ENCODE measurements at regions not wholly inside any gene's neighbourhood (a gene's known extent, or its start where the extent isn't known, plus 50 kb on each side); places are given as distances from the start of the nearest gene placed in this dataset.
A peak's percentile ranks its signal among the peaks of the same experiment; 100 is the strongest.
"Not testable (repeated sequence)": the region's sequence is repeated elsewhere in the genome, so short reads cannot be mapped to it uniquely, and the experiment has no call there.

DNA sequence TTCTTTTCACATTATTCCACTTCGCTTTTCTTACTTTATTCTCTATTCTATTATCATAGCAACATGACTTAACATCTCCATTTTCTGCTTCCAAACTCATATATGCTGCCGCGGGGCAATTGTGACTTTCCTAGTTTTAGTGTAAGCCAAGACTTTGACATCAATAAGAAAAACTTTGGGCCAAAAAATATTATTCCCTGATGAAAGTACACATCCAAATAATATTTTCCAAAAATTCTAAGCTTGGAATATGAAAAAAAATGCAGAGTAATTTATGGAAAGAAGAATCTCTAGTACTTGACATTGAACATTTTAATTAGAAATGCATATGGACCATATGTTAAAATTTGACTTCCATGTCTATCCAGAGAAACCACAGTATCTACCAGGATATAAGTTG lies 995.1 kb upstream of the INTU start:
- H3K27me3 ChIP-seq = no peaks in the 10 kb centered on the region
- no peak for DNase-seq
- no peak overlapping the region for H3K4me3 ChIP-seq
- no peaks in the 10 kb centered on the region for H3K9me3 ChIP-seq (replicated peaks)
- no peaks in the 10 kb centered on the region for H3K4me1 ChIP-seq
- H3K27ac ChIP-seq = no peak overlapping the region
- no peaks in the 10 kb centered on the region for H3K36me3 ChIP-seq

DNA sequence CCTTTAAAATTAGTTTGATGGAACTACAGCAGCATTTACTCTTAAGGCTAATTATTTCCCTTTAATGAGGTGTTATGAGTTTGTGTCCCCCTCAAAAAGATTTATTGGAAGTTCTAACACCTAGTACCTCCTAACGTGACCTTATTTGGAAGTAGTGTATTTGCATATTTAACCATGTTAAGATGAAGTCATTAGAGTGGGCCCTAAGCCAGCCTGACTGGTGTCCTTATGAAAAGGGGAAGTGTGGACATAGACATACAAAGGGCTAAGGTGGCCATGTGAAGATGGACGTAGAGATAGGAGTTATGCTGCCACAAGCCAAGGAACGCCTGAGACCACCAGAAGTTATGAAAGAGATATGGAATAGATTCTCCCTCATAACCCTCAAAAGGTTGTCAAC lies 985.4 kb upstream of the INTU start:
- H3K36me3 ChIP-seq = no peaks in the 10 kb centered on the region
- no peaks in the 10 kb centered on the region for H3K9me3 ChIP-seq (replicated peaks)

DNA sequence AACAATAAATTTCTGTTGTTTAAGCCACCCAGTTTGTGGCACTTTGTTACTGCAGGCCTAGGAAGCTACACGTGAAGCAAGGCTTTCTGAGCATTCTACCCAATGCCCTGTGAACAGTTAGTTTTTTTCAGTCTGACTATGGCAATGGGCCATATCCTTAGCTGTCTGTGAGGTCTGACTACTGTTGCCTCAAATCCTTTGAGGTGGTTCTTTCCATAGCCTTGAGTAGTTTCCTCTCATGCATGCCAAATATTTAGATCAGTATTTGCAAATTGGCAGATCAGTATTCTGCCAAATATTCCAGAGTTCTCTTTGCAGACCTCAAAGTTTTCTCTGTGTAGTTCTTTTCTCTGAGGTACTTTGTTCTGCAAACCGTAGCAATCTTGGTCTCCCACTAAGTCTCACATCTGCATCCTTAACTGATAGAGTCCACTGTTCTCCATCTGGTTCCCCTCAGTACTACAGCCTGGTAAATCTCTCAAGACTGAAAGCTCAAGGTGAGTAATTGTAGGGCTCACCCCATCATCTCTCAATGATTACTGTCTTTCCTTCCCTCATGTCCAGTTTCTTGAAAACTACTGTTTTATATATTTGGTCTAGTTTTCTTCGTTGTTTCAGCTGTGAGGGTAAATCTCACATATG lies 984.9 kb upstream of the INTU start:
- Histone ChIP-seq H3K9me3 (replicated peaks) (no peaks in the 10 kb centered on the region), H3K27ac (no peak overlapping the region), H3K4me3 (no peak overlapping the region), H3K36me3 (no peaks in the 10 kb centered on the region), H3K4me1 (no peaks in the 10 kb centered on the region), H3K27me3 (no peaks in the 10 kb centered on the region)
- DNase-seq = no peak

More for the DNA sequence above, 985.4 kb upstream of the INTU start:
- Histone ChIP-seq H3K4me3 (no peak overlapping the region), H3K27ac (no peak overlapping the region), H3K4me1 (no peaks in the 10 kb centered on the region), H3K27me3 (no peaks in the 10 kb centered on the region)
- no peak for DNase-seq

DNA sequence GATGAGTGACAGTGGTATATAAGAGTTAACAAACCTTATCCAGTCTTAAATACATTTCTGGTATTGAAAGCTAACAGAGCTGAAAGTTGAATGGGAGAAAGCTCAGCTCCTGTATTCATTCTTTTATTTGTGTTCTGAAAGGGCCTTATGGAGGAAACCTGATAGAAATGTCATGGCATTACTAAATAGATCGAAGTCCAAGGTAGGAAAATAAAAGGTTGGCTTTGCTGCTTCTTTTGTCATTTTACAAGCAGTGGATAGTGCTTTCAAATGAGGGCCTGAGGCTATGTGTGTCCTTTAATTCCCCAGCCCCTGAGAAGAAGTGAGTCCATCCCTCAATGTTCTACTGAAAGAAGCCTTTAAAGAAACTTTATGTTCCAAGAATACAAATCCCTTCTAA lies 974.3 kb upstream of the INTU start:
- H3K9me3 ChIP-seq (replicated peaks) = no peaks in the 10 kb centered on the region
- H3K4me1 ChIP-seq = no peaks in the 10 kb centered on the region; the same call in 1 of the 2 replicates
- H3K27me3 ChIP-seq = no peaks in the 10 kb centered on the region
- H3K4me3 ChIP-seq = no peak overlapping the region
- no peak overlapping the region for H3K27ac ChIP-seq
- H3K36me3 ChIP-seq = no peaks in the 10 kb centered on the region
- no peak for DNase-seq

DNA sequence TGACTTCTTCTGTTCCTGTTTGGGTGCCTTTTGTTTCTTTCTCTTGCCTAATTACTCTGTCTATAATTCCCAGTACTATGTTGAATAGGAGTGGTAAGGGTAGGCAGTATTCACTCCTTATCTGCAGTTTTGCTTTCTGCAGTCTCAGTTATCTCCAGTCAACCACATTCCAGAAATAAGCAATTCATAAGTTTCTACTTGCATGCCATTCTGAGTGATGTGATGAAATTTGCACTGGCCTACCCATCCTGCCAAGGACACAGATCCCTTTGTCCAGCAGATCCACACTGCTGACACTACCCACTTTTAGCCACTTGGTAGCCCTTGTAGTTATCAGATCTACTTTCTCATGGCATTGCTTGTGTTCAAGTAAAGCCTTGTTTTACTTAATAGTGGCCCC lies 971.6 kb upstream of the INTU start:
- Histone ChIP-seq H3K9me3 (replicated peaks) (no peaks in the 10 kb centered on the region), H3K4me3 (no peak overlapping the region), H3K36me3 (no peaks in the 10 kb centered on the region), H3K27ac (no peak overlapping the region), H3K27me3 (no peaks in the 10 kb centered on the region), H3K4me1 (no peaks in the 10 kb centered on the region)
- no peak for DNase-seq

DNA sequence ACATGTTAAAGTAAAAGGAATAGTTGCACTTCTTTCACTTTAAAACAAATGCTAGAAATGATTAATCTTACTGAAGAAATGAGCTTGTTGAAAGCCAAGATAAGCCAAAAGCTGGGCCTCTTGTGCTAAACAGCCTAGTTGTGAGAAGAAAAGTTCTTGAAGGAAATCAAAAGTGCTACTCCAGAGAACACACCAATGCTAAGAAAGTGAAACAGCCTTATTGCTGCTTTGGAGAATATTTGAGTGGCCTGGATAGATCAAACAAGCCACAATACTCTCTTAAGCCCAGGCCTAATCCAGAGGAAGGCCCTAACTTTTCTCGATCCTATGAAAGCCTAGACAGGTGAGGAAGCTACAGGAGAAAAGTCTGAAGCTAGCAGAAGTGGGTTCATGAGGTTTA lies 967.9 kb upstream of the INTU start:
- Histone ChIP-seq H3K27ac (no peak overlapping the region), H3K36me3 (no peaks in the 10 kb centered on the region), H3K9me3 (replicated peaks) (no peaks in the 10 kb centered on the region), H3K27me3 (no peaks in the 10 kb centered on the region), H3K4me3 (no peak overlapping the region), H3K4me1 (no peaks in the 10 kb centered on the region)
- no peak for DNase-seq

DNA sequence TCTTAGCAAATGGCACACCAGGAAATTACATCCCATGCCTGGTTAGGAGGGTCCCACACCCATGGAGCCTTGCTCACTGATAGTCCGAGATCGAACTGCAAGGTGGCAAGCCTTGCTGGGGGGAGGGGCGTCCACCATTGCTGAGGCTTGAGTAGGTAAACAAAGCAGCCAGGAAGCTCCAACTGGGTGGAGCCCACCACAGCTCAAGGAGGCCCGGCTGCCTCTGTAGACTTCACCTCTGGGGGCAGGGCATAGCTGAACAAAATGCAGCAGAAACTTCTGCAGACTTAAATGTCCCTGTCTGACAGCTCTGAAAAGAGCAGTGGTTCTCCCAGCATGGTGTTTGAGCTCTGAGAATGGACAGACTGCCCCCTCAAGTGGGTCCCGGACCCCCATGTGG lies 962.7 kb upstream of the INTU start:
- H3K36me3 ChIP-seq, DNase-seq: not testable (repeated sequence)

DNA sequence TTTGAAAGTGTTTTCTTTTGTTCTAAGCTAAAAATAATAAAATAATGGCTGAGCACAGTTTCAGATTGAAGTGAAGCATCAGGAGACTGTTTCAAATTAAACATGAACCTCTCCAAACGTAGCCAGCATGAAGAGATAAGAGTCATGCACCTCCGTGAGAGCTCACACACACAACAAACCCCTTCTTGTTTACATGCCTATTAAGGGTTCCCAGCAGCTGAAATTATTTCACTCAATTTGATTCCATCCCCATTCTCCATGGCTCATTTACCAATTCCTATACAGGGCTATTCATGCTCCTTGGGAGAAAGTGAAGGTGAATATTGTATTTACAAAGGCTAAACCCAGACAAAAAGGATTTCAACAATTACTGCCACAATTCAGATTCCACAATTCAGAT lies 954.1 kb upstream of the INTU start:
- DNase-seq = peak; percentile 10 to 58
- Histone ChIP-seq H3K4me3 (no peak overlapping the region), H3K27ac (peak overlapping the region; percentile 50), H3K27me3 (no peaks in the 10 kb centered on the region), H3K9me3 (replicated peaks) (no peaks in the 10 kb centered on the region), H3K36me3 (no peaks in the 10 kb centered on the region), H3K4me1 (peaks cover 8% of the 10 kb centered on the region)

More for the DNA sequence above, 962.7 kb upstream of the INTU start:
- not testable (repeated sequence) for H3K27me3 ChIP-seq; H3K27ac ChIP-seq; H3K4me1 ChIP-seq; H3K4me3 ChIP-seq; H3K9me3 ChIP-seq (replicated peaks)

DNA sequence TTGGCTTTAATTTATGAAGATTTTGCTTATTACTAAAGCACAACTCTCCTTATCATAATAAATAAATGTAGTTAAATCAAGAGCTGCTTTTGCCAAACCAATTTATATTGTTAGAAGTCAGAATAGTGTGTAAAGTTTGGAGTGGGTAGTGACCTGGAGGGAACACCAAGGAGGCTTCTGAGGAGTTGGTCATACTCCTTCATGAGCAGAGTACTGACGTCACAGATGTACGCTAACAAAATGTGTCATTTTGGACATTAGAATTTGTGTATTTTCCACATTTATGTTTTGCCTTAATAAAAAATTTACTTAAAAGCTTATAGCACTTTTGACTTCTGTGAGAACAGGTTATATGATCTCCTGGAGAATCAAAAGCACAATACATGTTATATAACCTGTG lies 953.5 kb upstream of the INTU start:
- Histone ChIP-seq H3K4me1 (peaks cover 8% of the 10 kb centered on the region), H3K27ac (peak overlapping the region; percentile 50), H3K27me3 (no peaks in the 10 kb centered on the region), H3K9me3 (replicated peaks) (no peaks in the 10 kb centered on the region), H3K36me3 (no peaks in the 10 kb centered on the region), H3K4me3 (no peak overlapping the region)
- DNase-seq = no peak

DNA sequence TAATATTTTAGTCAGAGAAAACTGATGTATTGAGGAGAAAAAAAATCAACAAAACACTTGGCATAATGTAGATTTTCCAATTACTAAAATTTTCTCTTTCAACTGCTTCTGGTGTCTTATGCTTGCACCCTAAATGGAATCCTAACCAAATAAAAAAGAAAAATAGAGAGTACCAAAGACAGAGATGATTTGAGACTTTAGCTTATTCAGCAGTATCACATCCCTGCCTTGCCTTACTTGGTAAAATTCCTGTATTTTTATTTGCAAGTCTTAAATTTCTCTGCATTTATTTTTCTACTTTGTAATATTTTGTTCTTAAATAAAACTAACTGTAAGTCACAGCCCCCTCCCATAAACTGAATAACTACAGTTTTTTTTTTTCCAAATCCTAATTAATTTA lies 950.5 kb upstream of the INTU start:
- Histone ChIP-seq H3K27ac (no peak overlapping the region), H3K27me3 (no peaks in the 10 kb centered on the region), H3K4me3 (no peak overlapping the region), H3K9me3 (replicated peaks) (no peaks in the 10 kb centered on the region), H3K36me3 (no peaks in the 10 kb centered on the region), H3K4me1 (peaks cover 8% of the 10 kb centered on the region)
- no peak for DNase-seq

DNA sequence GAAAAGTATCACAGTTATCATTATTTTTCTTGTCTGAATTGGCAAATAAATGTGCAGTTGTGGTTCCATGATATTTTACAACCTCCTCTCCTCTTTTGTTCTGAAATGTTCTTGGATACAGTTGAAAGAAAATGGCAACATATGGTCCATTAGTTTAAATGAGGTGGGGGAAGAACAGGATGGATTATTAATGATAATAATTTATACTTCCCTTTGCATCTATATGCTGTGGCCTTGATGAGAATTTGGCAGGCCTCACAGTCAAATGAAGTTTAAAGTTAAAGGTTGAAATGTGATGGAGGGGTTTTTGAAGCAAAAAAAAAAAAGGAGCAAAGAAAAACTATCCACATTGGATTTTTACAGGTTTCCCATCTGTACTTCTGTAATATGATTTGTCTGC lies 946.3 kb upstream of the INTU start:
- no peak for DNase-seq
- H3K4me3 ChIP-seq = no peak overlapping the region
- no peaks in the 10 kb centered on the region for H3K9me3 ChIP-seq (replicated peaks)
- no peaks in the 10 kb centered on the region for H3K4me1 ChIP-seq
- no peaks in the 10 kb centered on the region for H3K27me3 ChIP-seq
- H3K27ac ChIP-seq = no peak overlapping the region
- H3K36me3 ChIP-seq = no peaks in the 10 kb centered on the region; the same call in 1 of the 2 replicates

DNA sequence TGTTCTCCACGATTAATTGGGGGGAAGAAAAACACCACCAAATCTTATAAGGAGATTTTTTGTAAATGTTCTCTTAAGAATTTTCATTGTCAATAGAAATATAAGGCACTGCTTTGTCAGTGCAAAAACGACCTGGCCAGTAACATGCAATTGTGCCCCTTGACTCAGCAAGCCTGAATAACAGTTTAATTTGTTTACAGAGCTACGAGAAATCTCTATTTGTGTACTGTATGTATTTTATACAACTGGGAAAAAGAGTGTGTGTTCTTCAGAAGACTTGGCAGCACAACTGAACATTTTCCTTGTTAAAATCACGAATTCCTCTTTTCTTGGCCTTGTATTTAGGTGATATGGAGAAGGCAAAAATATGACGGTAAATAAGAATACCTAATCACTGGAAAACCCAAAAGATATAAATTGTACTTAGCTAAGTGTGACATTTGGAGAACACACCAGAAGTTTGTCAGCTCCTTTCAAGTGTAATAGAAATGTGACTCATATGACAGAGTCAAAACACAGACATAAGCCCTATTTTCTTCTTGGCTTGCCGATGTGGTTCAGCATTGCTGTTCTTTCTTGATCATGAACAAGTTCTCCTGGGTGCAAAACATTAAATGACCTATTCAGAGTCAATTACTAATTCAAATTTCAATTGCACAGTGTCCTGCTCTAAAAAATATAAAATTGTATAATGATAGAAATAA lies 945.0 kb upstream of the INTU start:
- Histone ChIP-seq H3K27me3 (no peaks in the 10 kb centered on the region), H3K9me3 (replicated peaks) (no peaks in the 10 kb centered on the region), H3K27ac (no peak overlapping the region), H3K36me3 (no peaks in the 10 kb centered on the region; the same call in 1 of the 2 replicates), H3K4me1 (no peaks in the 10 kb centered on the region), H3K4me3 (no peak overlapping the region)
- DNase-seq = no peak

DNA sequence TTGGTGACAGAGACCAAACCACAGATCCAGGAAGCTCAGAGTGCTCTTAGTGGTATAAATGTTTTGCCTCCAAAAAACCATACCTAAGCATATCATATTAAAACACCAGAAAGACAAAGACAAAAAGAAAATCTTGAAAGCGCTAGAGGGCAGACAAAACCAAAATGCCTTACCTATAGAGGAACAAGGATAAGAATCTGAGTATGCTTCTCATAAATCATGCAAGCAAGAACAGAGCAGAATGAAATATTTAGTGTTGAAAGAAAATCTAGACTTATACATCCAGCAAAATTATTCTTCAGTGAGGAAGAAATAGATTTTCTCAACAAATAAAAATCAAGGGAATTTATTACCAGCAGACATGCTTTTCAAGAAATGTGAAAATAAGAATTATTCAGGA lies 941.0 kb upstream of the INTU start:
- Histone ChIP-seq H3K36me3 (no peaks in the 10 kb centered on the region; the same call in 1 of the 2 replicates), H3K4me3 (no peak overlapping the region), H3K4me1 (no peaks in the 10 kb centered on the region), H3K27ac (no peak overlapping the region), H3K27me3 (no peaks in the 10 kb centered on the region; the same call in 1 of the 2 replicates), H3K9me3 (replicated peaks) (no peaks in the 10 kb centered on the region)
- DNase-seq = no peak

DNA sequence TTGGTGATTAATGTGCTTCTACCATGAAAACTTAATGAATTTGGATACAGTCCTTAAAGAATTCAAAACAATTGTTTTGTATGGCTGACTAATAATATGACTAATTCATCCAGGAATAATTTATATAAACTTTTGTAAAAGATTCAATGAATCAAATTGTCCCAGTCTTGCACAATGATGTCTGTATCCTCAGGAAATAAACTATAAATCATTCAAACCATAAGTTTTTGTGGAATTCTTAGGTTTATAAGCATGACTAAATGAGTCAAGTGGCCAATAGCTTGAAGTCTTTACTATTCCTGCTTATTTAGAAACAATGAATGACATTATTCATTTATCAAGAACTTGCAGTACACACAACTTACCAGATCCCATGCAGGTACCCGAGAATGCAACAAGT lies 935.0 kb upstream of the INTU start:
- no peak overlapping the region for H3K4me3 ChIP-seq
- no peaks in the 10 kb centered on the region for H3K36me3 ChIP-seq
- no peaks in the 10 kb centered on the region for H3K4me1 ChIP-seq
- no peaks in the 10 kb centered on the region for H3K9me3 ChIP-seq (replicated peaks)
- H3K27ac ChIP-seq = no peak overlapping the region
- DNase-seq = no peak
- no peaks in the 10 kb centered on the region; the same call in 1 of the 2 replicates for H3K27me3 ChIP-seq

DNA sequence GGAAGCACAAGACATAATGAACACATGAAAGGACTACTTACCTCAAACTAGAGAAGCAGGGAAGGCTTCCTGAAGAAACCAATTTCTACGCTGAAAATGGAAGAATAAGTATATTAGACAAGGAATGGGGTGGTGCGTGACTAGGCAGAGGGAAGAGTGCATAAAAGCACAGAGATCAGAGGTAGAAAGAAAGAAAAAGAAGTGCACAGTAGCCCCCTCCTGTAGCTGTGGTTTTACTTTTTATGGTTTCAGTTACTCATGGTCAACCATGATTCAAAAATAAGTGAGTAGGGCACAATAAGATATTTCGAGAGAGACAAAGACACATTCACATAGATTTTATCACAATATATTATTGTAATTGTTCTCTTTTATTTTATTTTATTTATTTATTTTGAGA lies 934.5 kb upstream of the INTU start:
- Histone ChIP-seq H3K4me3 (no peak overlapping the region), H3K27ac (no peak overlapping the region), H3K36me3 (no peaks in the 10 kb centered on the region), H3K9me3 (replicated peaks) (no peaks in the 10 kb centered on the region), H3K4me1 (no peaks in the 10 kb centered on the region), H3K27me3 (no peaks in the 10 kb centered on the region; the same call in 1 of the 2 replicates)
- no peak for DNase-seq

DNA sequence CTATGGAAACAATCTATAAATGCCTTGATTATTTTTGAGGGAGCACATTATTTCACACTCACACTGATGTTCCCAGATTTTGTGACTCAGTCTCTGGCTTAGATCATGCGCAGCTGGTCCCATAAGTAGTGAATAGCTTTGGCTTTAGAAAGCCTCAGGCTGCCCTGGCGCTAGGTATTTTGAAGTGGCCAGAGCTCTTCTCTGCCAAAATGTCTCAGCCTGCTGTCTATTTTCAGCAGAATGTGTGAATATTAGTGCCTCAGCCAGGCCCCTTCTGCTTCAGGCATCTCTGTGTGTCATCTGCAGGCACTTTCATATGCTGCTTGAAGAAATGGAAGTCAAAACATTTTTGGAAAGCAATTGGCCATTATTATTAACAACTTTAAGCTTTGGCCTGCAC lies 931.0 kb upstream of the INTU start:
- DNase-seq = peak; percentile 10 to 25
- H3K4me1 ChIP-seq = peaks cover 7% of the 10 kb centered on the region
- H3K27ac ChIP-seq = no peak overlapping the region

More for the DNA sequence above, 931.0 kb upstream of the INTU start:
- H3K4me3 ChIP-seq = no peak overlapping the region
- no peaks in the 10 kb centered on the region for H3K27me3 ChIP-seq
- no peaks in the 10 kb centered on the region for H3K9me3 ChIP-seq (replicated peaks)
- no peaks in the 10 kb centered on the region for H3K36me3 ChIP-seq

Data from SJCRH30 (cell line).